HFFc6 (cell line): ENCODE measurements at regions not wholly inside any gene's neighbourhood (a gene's known extent, or its start where the extent isn't known, plus 50 kb on each side); places are given as distances from the start of the nearest gene placed in this dataset.
A peak's percentile ranks its signal among the peaks of the same experiment; 100 is the strongest.

Source experiments
- DNase-seq: peaks from one replicate; pipeline ENCODE4 v3.0.0-alpha.2; 2018
- H3K27ac Mint-ChIP-seq: 2 replicates; pipeline ENCODE4 v1.8.0; 2020; ENCODE audit warnings: mild to moderate bottlenecking, mixed read lengths
- H3K27me3 Mint-ChIP-seq: 2 replicates; pipeline ENCODE4 v1.8.0; 2021; ENCODE audit warnings: mild to moderate bottlenecking, moderate library complexity, mixed read lengths; ENCODE audit not compliant: insufficient read depth
- H3K36me3 Mint-ChIP-seq: 2 replicates; pipeline ENCODE4 v1.8.0; 2021; ENCODE audit warnings: low read depth, mixed read lengths
- H3K4me1 Mint-ChIP-seq: 2 replicates; pipeline ENCODE4 v1.8.0; 2020; ENCODE audit warnings: low read depth, mixed read lengths
- H3K4me3 Mint-ChIP-seq: 2 replicates; pipeline ENCODE4 v1.8.0; 2020; ENCODE audit warnings: mild to moderate bottlenecking, moderate library complexity, mixed read lengths
- H3K9me3 Mint-ChIP-seq: 2 replicates; pipeline ENCODE4 v1.8.0; 2020; ENCODE audit warnings: mild to moderate bottlenecking, mixed read lengths
- TF ChIP-seq, protein P1 (sequence below): fragments of 200-600 bp; sonication (generic); IDR thresholded peaks from 2 replicates; pipeline ENCODE4 v1.5.0; 2021; ENCODE audit warnings: antibody characterized with exemption, mild to moderate bottlenecking

DNA sequence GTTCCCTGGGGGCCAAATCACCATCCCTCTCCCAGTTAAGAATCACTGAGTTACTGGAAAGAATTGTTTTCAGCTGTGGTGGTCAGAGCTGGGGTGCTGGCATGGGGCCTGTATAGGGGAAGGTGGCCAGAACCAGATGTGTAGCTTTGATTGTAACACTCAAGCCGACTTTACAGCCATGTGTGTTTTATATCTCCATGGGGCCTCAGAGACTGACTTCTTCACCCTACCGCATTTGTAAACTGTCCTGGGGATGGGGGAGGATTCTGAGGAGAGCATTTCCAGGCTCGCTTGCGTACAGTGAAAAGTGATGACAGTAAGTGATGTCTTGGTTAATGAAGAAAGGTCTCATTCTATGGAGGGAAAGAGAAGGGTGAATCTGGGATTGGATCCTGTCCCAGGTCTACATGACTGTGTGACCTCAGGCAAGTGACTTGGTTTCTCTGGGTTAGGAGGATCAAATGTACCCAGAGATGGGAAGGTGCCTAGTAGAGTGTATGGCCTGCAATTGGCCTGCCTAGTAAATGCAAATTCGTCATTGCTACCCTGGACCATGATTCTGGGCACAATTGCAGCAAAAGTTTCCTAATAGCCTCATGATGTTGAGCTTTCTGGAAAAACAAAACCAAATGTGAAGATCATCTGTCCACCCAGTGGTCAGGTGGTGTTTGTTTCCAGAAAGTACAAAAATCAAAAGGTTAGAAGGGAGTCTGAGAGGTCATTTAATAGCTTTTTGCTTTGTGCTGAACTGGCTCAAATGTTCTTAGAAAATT lies 49.7 kb upstream of the RCC2 start:
- DNase-seq, result no peak
- H3K4me1 Mint-ChIP-seq, result peaks cover 23% of the 10 kb centered on the region; the same call in 1 of the 2 replicates
- H3K4me3 Mint-ChIP-seq, result no peak overlapping the region
- TF ChIP-seq, protein P1, sequence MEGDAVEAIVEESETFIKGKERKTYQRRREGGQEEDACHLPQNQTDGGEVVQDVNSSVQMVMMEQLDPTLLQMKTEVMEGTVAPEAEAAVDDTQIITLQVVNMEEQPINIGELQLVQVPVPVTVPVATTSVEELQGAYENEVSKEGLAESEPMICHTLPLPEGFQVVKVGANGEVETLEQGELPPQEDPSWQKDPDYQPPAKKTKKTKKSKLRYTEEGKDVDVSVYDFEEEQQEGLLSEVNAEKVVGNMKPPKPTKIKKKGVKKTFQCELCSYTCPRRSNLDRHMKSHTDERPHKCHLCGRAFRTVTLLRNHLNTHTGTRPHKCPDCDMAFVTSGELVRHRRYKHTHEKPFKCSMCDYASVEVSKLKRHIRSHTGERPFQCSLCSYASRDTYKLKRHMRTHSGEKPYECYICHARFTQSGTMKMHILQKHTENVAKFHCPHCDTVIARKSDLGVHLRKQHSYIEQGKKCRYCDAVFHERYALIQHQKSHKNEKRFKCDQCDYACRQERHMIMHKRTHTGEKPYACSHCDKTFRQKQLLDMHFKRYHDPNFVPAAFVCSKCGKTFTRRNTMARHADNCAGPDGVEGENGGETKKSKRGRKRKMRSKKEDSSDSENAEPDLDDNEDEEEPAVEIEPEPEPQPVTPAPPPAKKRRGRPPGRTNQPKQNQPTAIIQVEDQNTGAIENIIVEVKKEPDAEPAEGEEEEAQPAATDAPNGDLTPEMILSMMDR, result peak; percentile 23; the same call in 1 of the 2 replicates
- no peaks in the 10 kb centered on the region for H3K9me3 Mint-ChIP-seq
- no peaks in the 10 kb centered on the region for H3K27me3 Mint-ChIP-seq
- H3K36me3 Mint-ChIP-seq, result no peaks in the 10 kb centered on the region
- H3K27ac Mint-ChIP-seq, result no peak overlapping the region
